ENCODE measurements at regions not wholly inside any gene's neighbourhood (a gene's known extent, or its start where the extent isn't known, plus 50 kb on each side); places are given as distances from the start of the nearest gene placed in this dataset.

GRCh38 chr10:128962182-128962581 lies 504.9 kb upstream of the MGMT start:
- no peak for DNase-seq

- DNase-seq, result no peak
Observed at GRCh38 chr10:128963211-128964099, 503.6 kb upstream of the MGMT start.

DNA sequence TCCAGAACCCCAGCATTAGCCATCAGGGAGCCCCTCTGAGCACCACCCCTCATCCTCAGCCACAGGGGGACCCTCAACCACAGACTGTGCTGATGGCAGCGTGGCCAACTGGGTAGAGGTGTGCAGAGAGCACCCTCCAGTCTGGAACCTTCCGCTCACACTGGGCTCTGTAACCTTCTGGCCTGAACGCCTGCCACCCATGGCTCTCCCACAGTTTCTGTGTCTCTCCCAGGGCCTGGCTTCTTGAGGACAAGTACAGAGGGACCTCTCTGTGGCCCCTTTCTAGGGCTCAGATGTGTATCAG lies 503.0 kb upstream of the MGMT start:
- DNase-seq, result no peak

DNA sequence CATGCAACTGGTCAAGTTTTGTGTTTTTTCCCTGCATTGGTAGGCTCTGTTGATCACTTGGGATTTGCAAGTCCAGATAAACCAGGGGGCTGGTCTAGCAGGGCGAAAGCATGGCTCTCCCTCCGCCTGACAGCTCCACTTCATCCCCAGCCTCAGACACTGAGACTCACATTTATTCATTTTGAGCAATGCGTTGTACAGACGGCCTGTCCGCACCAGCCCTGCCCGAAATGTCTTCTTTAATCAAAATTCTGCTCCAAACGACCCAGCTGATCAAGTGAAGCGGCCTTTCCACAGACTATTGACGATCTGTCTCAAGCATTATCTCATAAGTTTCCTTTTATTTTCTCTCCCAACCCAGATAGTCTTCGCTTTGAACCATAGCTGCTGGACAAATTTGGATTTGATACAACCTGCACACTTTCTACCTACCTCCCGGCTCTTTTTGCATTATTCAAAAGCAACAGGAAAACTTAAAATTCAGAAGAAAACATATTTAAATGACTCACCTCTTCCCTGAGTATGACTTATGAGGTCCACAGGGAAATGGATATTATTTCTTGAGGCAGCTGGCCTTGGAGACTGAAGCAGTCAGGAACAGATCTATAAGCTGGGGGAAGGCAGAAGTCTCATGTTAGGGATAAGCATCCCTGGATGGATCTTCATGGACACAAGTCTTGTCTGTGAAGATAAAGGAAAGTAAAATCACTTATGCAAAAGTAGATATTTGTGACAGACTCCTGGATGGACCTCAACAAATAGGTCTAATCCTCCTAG lies 498.9 kb upstream of the MGMT start:
- no peak for DNase-seq

DNA sequence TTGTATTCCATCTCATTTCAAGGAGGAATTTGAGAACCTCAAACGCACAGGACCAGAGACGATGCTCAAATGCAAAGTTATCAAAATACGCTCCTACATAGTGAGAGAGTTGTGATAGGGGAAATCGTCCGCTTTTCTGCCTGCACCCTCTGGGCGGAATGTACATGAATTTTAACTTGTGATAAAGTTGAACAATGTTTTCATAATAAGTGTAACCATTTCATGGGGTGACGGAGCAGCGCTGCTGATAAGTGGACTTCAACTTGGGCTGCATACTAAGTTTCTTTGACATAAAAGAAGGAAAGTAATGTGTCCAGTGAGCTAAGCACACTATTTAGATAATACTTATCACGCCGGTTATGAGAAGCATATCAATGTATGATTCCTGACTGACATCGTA lies 497.5 kb upstream of the MGMT start:
- no peak for DNase-seq

DNA sequence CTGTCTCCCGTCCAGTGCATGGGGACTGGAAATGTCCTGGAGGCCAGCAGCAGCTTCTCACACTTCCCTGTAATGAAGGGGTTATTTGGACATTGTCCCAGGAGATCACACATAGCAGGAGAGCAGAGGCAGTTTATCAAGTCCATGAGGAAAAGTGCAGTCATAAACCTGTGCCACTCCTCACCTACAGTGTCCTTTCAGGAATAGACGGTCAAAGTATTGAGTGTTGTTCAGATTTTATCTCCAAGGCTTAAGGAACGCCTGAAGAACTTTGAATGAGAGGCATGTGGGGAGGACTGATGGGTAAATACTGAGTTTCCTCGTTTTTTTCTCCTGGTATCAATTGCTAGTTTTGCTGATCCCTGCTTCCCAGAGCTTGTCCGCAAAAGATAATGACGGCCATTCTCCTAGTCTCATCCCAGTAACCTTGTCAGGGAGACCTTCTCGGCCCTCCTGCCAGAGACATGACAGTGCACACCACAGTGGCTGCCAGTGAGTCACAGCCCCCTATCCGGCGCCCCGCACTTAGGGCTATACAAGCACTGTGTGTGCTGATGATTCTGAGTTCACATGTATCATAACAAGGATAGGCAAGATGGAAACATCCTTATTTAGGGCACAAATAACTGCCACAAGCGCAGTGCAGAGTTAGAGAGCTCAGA lies 495.5 kb upstream of the MGMT start:
- DNase-seq, result no peak

GRCh38 chr10:128972036-128972405 lies 495.0 kb upstream of the MGMT start:
- no peak for DNase-seq

- DNase-seq, result no peak
Observed at GRCh38 chr10:128973221-128973620, 493.8 kb upstream of the MGMT start.

DNA sequence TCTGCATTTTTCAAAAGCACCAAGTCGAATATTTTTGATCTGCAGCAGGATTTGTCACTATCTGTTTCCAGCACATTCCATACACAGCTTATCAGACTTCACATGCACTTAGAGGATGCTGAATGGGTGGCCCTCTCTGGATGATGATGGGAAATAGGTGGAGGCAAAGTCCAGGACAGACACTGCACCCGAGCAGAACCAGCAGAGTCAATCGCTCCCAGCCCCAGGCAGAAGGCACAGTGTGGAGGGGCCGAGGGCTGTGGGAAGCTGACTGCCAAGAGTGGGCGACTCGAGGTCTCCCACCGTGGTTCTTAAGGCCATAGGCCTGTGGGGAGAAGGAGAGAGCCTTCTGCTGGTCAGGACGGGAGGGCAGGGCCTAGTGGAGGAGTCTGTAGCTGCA lies 490.2 kb upstream of the MGMT start:
- no peak for DNase-seq

GRCh38 chr10:128978211-128978610 lies 488.8 kb upstream of the MGMT start:
- no peak for DNase-seq

DNA sequence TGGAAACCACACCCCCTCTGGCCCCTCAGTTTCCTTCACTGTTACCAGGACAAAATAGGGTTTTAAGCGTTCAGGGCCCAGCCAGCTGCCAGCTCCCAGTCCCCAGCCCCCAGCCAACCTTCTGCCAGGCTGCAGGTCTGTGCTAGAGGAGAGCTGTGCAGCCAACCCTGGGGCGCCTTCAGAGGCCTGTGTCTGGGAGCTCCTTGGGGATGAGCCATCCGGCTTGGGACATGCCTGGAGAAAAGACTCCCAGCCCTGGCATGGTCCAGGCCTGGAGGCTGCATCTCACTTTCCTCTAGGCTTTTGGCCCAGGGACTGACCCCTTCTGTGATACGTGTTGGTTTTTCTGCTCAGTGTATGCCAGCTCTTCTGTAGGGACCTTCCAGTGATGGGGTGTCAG lies 487.6 kb upstream of the MGMT start:
- DNase-seq, result no peak

DNA sequence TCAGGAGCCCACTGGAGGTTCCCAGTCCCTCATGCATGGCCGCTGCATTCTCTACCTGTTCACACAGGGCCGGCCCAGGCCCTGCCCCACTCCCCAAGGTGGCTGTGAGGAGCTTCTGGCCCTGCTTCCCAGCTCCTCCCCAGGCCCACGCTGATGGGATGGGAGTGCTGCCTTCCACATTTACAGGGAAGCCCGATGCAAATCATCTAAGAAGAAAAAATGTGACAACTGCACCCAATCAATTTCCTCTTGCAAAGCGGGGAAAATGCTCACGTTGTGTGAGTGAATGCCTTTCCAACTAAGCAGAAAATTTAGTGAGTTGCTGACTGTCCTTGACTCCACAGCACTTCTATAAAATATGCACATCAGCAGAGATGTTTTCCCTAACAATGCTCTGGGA lies 485.8 kb upstream of the MGMT start:
- no peak for DNase-seq

- DNase-seq, result no peak
Observed at GRCh38 chr10:128981881-128982615, 485.0 kb upstream of the MGMT start.

GRCh38 chr10:128982616-128982915 lies 484.5 kb upstream of the MGMT start:
- DNase-seq, result no peak

DNA sequence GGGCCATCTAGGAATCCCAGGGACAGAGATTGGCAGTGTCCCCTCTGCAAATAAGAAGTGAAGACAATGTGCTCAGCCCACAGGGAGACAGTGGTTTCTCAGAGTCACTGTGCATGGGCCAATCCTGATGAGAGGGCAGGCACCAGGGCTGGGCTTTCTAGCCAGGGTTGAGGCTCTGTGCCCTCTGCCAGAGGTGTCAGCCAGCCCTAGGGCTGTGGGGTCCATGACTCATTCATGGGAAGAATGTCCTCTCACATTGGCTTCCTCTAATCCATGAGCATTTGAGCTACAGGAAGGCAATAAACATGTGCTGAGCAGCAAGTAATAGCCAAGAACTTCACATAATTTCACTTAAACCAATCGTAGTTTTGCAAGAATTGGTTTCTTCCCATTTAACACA lies 482.0 kb upstream of the MGMT start:
- no peak for DNase-seq

GRCh38 chr10:128990986-128991385 lies 476.1 kb upstream of the MGMT start:
- DNase-seq, result no peak

DNA sequence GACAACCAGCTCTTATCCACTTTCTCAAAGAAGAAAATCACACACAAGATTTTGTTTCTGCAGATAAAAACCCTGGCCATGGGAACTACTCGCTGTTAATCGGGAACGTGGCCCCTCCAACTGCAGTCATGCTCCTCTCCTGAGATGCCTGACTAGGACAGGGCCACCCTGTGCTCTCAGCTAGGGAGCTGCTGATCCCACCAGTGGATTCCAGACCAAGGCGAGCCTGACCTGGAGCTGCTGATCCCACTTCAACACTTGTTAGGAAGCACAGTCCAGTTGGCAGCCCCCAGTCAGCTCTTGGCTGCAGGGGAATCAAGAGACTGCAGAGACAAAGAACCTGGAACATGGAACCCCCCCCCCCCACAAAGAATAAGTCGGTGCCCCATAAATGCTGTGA lies 474.3 kb upstream of the MGMT start:
- DNase-seq, result no peak

- DNase-seq, result no peak
Observed at GRCh38 chr10:128993443-128993842, 473.6 kb upstream of the MGMT start.

DNA sequence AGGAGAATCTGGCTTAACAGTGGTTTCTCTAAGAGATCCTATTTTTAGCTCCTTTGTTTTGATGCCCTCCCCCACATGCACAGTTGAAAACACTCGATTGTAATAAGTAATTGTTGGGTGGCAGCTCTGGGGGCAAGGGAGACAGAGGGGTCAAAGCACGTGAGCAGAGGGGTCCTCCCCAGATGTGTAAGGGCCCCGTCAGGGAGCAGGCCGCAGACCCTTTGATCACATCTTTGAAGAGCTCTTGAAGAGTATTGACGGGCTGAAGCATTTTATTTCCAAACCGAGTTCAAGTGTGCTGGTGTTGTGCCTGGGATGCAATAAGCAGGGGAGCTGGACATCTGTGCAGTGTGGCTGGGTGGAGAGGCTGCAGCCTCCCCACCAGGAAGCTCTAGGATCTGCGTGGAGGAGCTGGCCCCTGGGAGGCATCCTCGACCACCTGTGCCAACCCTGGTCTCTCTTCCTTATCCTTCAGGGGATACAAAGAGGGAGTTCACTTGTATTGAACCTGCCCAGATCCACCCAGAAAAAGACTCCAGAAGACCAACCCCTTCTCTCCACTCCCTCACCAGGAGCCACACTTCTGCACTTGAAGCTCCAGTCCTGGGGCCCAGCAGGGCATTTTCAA lies 473.0 kb upstream of the MGMT start:
- no peak for DNase-seq

DNA sequence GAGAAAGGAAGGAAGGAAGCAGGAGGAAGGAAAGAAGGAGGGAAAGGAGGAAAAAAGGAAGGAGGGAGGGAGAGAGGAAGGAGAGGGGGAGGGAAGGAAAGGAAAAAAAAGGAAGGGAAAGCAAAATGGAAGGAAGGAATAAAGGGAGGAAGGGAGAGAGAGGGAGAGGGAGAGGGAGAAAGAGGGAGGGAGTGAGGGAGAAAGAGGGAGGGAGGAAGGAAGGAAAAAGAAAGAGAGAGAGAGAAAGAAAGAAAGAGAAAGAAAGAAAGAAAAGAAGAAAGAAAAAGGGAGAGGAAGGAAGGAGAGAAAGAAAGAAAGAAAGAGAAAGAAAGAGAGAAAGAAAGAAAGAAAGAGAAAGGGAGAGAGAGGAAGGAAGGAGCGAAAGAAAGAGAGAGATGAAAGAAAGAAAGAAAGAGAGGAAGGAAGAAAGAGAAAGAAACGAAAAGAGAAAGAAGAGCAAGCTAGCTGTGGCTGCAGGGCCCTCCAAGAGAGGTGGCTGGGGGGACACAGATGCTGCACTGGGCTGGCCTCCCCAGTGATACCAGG lies 472.4 kb upstream of the MGMT start:
- no peak for DNase-seq

GRCh38 chr10:128995676-128996075 lies 471.4 kb upstream of the MGMT start:
- no peak for DNase-seq

GRCh38 chr10:128996092-128996491 lies 470.9 kb upstream of the MGMT start:
- DNase-seq, result no peak

All from NCI-H2227 treated with DMSO at 0.1 percent for 48 hours (cell line).